ENCODE measurements at regions not wholly inside any gene's neighbourhood (a gene's known extent, or its start where the extent isn't known, plus 50 kb on each side); places are given as distances from the start of the nearest gene placed in this dataset.
"Not testable (repeated sequence)": the region's sequence is repeated elsewhere in the genome, so short reads cannot be mapped to it uniquely, and the experiment has no call there.

- TF ChIP-seq CTCF, EP300, POLR2A (IDR thresholded peaks at IDR 0.05): not testable (repeated sequence)
These were observed 223.1 kb upstream of the C1QTNF3 start for GRCh38 chr5:34266151-34266550.

Data from tibial nerve (tissue), 4 donors.